Breast epithelium (tissue), 4 donors: ENCODE measurements at regions not wholly inside any gene's neighbourhood (a gene's known extent, or its start where the extent isn't known, plus 50 kb on each side); places are given as distances from the start of the nearest gene placed in this dataset.

Experiments used
- DNase-seq, 2 donors: peaks; one replicate each; pipeline ENCODE4 v3.0.0-alpha.2; 2019; ENCODE audit warnings: low spot score in 2 of 2
- H3K27ac ChIP-seq, 2 donors: fragments of 200-600 bp; sonication (generic) in 1 of 2; one replicate each; pipeline ENCODE4 v1.5.1; 2016 to 2019; ENCODE audit warnings: mild to moderate bottlenecking in 1 of 2
- H3K27me3 ChIP-seq, 2 donors: fragments of 200-600 bp; sonication (generic) in 1 of 2; one replicate each; pipeline versions ENCODE4 v1.5.1 to v1.6.0; 2017 to 2019; ENCODE audit warnings: control low read depth in 1 of 2, mild to moderate bottlenecking in 1 of 2
- H3K36me3 ChIP-seq: fragments of 200-600 bp; one replicate; pipeline ENCODE4 v1.5.1; 2019
- H3K4me1 ChIP-seq, 2 donors: fragments of 200-600 bp; sonication (generic); one replicate each; pipeline ENCODE4 v1.5.1; 2016 to 2019; ENCODE audit warnings: control low read depth in 1 of 2
- H3K4me3 ChIP-seq, 3 donors: fragments of 200-600 bp; sonication (generic); 1 replicate in 2 of 3; 2 replicates in 1 of 3; pipeline ENCODE4 v1.5.1; 2016 to 2019; ENCODE audit warnings: mild to moderate bottlenecking in 3 of 3, moderate library complexity in 2 of 3
- H3K9me3 ChIP-seq, 2 donors: fragments of 200-600 bp; sonication (generic) in 1 of 2; one replicate each; pipeline ENCODE4 v1.5.1; 2016 to 2019; ENCODE audit warnings: control low read depth in 1 of 2
- POLR2A ChIP-seq: fragments of 450-650 bp; IDR thresholded peaks from one replicate; pipeline ENCODE4 v1.6.1; 2016; ENCODE audit warnings: antibody characterized with exemption, mild to moderate bottlenecking, moderate library complexity
- POLR2AphosphoS5 ChIP-seq, 3 donors: sonication (generic); formaldehyde crosslinking; IDR thresholded peaks; one replicate each; pipeline ENCODE4 v1.6.1; 2017; ENCODE audit warnings: antibody characterized with exemption in 3 of 3
- intact Hi-C: fragments of 100-400 bp; cut with DNase I; formaldehyde crosslinking; loops from one replicate; pipeline ENCODE4 v1.15.1; 2023; ENCODE audit warnings: low total_unique reads
- TF ChIP-seq, protein P1 (sequence below), 3 donors: fragments of 450-650 bp; IDR thresholded peaks; one replicate each; pipeline ENCODE4 v1.5.1; 2016 to 2017; ENCODE audit warnings: antibody characterized with exemption in 3 of 3, mild to moderate bottlenecking in 3 of 3, moderate library complexity in 3 of 3

DNA sequence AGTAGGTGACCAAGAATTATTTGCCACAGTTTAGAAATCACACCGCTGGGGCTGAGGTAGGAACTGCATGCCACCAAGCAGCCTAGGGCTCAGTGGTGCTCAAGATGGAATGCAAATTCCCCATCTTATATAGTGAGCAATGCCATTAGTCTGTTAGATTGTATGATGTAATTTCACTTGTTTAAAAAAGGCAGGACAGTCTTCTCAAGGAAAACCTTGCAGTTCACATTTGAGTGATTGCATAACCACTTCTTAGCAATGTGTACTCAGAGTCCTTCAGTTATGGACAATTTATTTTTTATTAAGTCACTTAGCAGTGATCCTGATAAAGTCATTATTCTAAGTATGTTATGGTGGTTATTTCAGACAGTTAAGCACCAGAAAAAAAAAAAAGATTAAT is 142.9 kb upstream of the SFRP2 start:
- no peaks in the 10 kb centered on the region for H3K36me3 ChIP-seq
- no peak overlapping the region for H3K4me3 ChIP-seq
- H3K4me1 ChIP-seq: no peaks in the 10 kb centered on the region
- intact Hi-C loops: no loop called here
- DNase-seq: no peak
- TF ChIP-seq, protein P1, sequence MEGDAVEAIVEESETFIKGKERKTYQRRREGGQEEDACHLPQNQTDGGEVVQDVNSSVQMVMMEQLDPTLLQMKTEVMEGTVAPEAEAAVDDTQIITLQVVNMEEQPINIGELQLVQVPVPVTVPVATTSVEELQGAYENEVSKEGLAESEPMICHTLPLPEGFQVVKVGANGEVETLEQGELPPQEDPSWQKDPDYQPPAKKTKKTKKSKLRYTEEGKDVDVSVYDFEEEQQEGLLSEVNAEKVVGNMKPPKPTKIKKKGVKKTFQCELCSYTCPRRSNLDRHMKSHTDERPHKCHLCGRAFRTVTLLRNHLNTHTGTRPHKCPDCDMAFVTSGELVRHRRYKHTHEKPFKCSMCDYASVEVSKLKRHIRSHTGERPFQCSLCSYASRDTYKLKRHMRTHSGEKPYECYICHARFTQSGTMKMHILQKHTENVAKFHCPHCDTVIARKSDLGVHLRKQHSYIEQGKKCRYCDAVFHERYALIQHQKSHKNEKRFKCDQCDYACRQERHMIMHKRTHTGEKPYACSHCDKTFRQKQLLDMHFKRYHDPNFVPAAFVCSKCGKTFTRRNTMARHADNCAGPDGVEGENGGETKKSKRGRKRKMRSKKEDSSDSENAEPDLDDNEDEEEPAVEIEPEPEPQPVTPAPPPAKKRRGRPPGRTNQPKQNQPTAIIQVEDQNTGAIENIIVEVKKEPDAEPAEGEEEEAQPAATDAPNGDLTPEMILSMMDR (IDR thresholded peaks at IDR 0.05): no peak
- TF ChIP-seq POLR2AphosphoS5 (IDR thresholded peaks at IDR 0.05): no peak
- no peaks in the 10 kb centered on the region for H3K9me3 ChIP-seq
- no peaks in the 10 kb centered on the region for H3K27me3 ChIP-seq
- H3K27ac ChIP-seq: no peak overlapping the region

DNA sequence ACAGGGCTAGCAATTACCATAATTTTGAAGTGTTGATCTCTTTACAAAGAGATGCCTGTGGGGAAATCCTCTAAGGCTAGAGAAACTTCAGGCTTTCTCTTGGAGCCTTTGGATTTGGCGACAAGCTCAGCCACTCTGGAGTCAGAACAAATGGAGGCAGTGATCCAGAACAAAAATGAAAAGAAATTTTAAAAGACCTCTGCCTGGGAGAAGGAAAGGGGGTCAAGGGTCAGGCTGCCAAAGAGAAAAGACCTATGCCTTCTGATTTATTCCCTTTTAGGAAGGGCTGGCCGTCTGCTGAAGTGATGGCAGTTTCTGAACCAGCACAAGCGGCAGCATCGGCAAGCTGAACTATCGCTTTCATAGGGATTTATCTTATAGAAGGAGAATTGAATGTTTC is 140.8 kb upstream of the SFRP2 start:
- no peak for DNase-seq
- H3K9me3 ChIP-seq: no peaks in the 10 kb centered on the region
- no peak overlapping the region for H3K4me3 ChIP-seq
- H3K27ac ChIP-seq: peak overlapping the region; percentile 12 to 55
- H3K4me1 ChIP-seq: no peaks in the 10 kb centered on the region
- intact Hi-C loops: no loop called here
- no peaks in the 10 kb centered on the region for H3K27me3 ChIP-seq
- TF ChIP-seq POLR2AphosphoS5 (IDR thresholded peaks at IDR 0.05): no peak
- no peaks in the 10 kb centered on the region for H3K36me3 ChIP-seq

DNA sequence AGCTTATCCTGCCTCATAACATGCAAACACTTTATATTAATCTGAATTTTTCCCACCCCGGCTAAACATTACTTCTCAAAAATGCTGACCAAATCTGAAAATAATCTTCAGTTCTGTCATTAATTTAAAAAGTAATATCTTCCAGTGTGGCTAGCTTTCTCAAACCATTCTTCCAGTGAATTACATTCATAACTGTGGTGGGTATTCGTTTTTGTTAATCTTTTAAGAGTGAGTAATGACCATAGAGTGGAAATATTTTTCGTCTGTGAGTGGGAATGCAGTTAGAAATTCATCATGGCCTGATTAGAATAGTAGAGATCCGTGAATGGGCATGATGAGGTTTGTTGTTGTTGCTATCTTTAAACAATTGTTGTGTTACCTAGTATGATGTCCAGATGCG is 138.6 kb upstream of the SFRP2 start:
- intact Hi-C loops: no loop called here
- DNase-seq: no peak
- H3K36me3 ChIP-seq: no peaks in the 10 kb centered on the region
- H3K27me3 ChIP-seq: no peaks in the 10 kb centered on the region
- TF ChIP-seq, protein P1 (IDR thresholded peaks at IDR 0.05): no peak
- TF ChIP-seq POLR2AphosphoS5 (IDR thresholded peaks at IDR 0.05) (no peak), POLR2A (no peak)
- H3K9me3 ChIP-seq: no peaks in the 10 kb centered on the region
- H3K4me3 ChIP-seq: no peak overlapping the region
- no peaks in the 10 kb centered on the region for H3K4me1 ChIP-seq
- peak overlapping the region in 1 of 2 donors; percentile 25 for H3K27ac ChIP-seq

DNA sequence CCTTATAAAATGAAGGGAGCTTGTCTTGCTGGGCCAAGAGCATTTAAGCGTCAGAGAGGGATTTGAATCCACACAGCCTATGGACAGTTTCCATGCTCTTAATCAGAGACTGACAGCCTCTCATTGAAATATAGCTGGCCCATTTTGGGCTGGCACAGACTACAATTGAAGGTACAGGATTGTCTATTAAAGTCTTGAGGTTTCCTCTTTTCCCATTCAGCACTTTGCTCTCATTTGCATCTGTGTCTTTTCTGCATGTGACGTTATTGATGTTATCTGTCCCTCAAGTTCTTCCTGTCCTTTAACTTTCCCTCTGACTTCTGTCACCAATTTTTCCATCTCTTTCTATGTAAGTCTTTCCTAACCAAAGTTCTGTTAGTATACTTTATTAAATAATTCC is 133.3 kb upstream of the SFRP2 start:
- Histone ChIP-seq H3K36me3 (no peaks in the 10 kb centered on the region), H3K27me3 (no peaks in the 10 kb centered on the region), H3K9me3 (no peaks in the 10 kb centered on the region), H3K27ac (no peak overlapping the region), H3K4me3 (no peak overlapping the region), H3K4me1 (no peaks in the 10 kb centered on the region)
- intact Hi-C loops: no loop called here
- no peak for TF ChIP-seq POLR2AphosphoS5 (IDR thresholded peaks at IDR 0.05)
- TF ChIP-seq, protein P1 (IDR thresholded peaks at IDR 0.05): no peak
- no peak for TF ChIP-seq POLR2A
- no peak for DNase-seq

DNA sequence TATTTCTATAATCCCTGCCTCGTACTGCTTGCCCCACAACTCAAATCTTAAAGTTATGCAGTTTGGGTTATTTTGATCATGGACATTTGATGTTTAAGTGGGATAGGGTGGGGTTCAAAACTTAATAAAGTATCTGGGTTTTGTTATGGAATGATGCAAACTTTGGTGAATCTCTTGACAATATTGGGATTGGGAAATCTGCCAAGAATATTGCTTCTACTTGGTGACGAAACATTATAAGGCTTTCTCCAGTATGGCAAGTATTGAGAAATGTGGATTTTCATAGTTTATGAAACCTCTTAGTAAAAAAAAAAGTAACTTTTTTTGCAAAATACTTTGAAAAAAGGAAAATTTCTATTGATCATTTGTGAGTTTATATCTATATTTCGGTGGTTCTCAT is 130.8 kb upstream of the SFRP2 start:
- DNase-seq: no peak
- intact Hi-C loops: no loop called here
- no peak overlapping the region for H3K4me3 ChIP-seq
- H3K27ac ChIP-seq: no peak overlapping the region
- H3K4me1 ChIP-seq: no peaks in the 10 kb centered on the region
- no peaks in the 10 kb centered on the region for H3K9me3 ChIP-seq
- no peaks in the 10 kb centered on the region for H3K27me3 ChIP-seq
- H3K36me3 ChIP-seq: no peaks in the 10 kb centered on the region
- TF ChIP-seq, protein P1 (IDR thresholded peaks at IDR 0.05): no peak
- no peak for TF ChIP-seq POLR2A
- no peak for TF ChIP-seq POLR2AphosphoS5 (IDR thresholded peaks at IDR 0.05)

DNA sequence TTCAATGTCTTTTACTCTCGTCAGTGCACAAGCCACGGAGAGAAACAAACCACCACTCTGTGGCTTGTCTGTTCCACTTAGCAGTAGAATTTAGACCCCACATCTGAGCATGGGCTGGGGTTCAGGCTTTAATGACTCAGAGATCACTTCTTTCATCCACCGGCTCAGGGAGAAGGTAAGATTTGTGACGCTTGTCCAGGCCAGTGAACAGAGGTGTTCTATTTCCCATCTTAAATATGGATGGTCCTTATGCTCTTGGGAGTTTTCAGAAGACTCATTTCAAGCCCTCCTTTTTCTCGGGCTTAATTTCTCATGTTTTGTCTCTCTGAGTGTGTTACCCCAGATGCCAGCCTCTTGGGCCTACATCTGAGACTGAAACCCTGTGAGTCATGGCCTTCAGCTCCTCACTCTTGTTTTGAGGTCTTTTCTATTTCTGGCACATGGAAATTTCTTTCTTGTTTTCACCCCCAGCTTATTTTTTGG is 127.4 kb upstream of the SFRP2 start:
- DNase-seq: no peak
- Histone ChIP-seq H3K4me1 (no peaks in the 10 kb centered on the region), H3K36me3 (no peaks in the 10 kb centered on the region), H3K27me3 (no peaks in the 10 kb centered on the region), H3K4me3 (no peak overlapping the region), H3K9me3 (no peaks in the 10 kb centered on the region), H3K27ac (no peak overlapping the region)
- intact Hi-C loops: no loop called here
- TF ChIP-seq POLR2AphosphoS5 (IDR thresholded peaks at IDR 0.05) (no peak), POLR2A (no peak)
- TF ChIP-seq, protein P1 (IDR thresholded peaks at IDR 0.05): no peak
